Lower lobe of right lung (tissue), 2 donors: ENCODE measurements at regions not wholly inside any gene's neighbourhood (a gene's known extent, or its start where the extent isn't known, plus 50 kb on each side); places are given as distances from the start of the nearest gene placed in this dataset.
"Not testable (repeated sequence)": the region's sequence is repeated elsewhere in the genome, so short reads cannot be mapped to it uniquely, and the experiment has no call there.

Source experiments
- ATAC-seq, 2 donors: fragments of 200-7000 bp; cut with Tn5 transposase; one replicate each; pipeline ENCODE4 v1.9.1; 2020 to 2022; ENCODE audit warnings: mild to moderate bottlenecking in 2 of 2, moderate library complexity in 2 of 2
- DNase-seq: peaks from one replicate; pipeline ENCODE4 v3.0.0-alpha.2; 2020
- H3K27ac ChIP-seq: fragments of 200-600 bp; one replicate; pipeline ENCODE4 v1.8.0; 2022
- H3K27me3 ChIP-seq: fragments of 200-600 bp; one replicate; pipeline ENCODE4 v1.8.0; 2022; ENCODE audit warnings: low read depth
- H3K36me3 ChIP-seq: fragments of 200-600 bp; one replicate; pipeline ENCODE4 v1.8.0; 2022; ENCODE audit warnings: mild to moderate bottlenecking
- H3K4me1 ChIP-seq: fragments of 200-600 bp; one replicate; pipeline ENCODE4 v1.8.0; 2022
- H3K4me3 ChIP-seq: fragments of 200-600 bp; one replicate; pipeline ENCODE4 v1.8.0; 2022; ENCODE audit warnings: mild to moderate bottlenecking
- H3K9me3 ChIP-seq: fragments of 200-600 bp; one replicate; pipeline ENCODE4 v1.8.0; 2022
- intact Hi-C: fragments of 100-400 bp; cut with DNase I; formaldehyde crosslinking; loops from one replicate; pipeline ENCODE4 v1.11.0; 2022
- TF ChIP-seq, protein P1 (sequence below): fragments of 200-600 bp; IDR thresholded peaks from one replicate; pipeline ENCODE4 v1.8.0; 2022; ENCODE audit warnings: antibody characterized with exemption, mild to moderate bottlenecking
- donor health status: DM: no; HTN: yes; CAD: no; lungs with severe emphysema.

DNA sequence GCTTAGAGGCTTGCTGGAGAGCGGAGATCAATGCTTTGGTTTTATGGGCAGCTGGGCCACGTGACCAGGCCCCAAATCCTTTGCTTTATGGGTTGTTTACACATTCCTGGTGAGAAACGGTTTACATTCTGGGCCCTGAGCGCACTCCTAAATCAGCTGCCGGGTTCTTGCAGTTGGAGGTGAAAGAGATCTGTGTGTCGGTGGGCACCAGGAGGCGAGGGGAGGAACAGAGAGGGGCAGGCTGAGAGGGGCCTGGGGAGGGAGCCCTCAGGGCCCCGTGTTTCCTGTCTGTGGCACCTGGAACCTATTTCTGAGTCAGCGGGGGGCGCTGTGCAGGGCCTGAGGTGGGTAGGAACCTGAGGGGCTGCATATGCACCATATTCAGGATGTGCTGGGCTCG lies 63.5 kb upstream of the HAND1 start:
- ATAC-seq (peak in 1 of 2 donors; percentile 34), DNase-seq (no peak)
- no peaks in the 10 kb centered on the region for H3K27me3 ChIP-seq
- H3K36me3 ChIP-seq: no peaks in the 10 kb centered on the region
- no peak overlapping the region for H3K27ac ChIP-seq
- intact Hi-C loops: no loop called here
- H3K9me3 ChIP-seq: no peaks in the 10 kb centered on the region
- TF ChIP-seq, protein P1, sequence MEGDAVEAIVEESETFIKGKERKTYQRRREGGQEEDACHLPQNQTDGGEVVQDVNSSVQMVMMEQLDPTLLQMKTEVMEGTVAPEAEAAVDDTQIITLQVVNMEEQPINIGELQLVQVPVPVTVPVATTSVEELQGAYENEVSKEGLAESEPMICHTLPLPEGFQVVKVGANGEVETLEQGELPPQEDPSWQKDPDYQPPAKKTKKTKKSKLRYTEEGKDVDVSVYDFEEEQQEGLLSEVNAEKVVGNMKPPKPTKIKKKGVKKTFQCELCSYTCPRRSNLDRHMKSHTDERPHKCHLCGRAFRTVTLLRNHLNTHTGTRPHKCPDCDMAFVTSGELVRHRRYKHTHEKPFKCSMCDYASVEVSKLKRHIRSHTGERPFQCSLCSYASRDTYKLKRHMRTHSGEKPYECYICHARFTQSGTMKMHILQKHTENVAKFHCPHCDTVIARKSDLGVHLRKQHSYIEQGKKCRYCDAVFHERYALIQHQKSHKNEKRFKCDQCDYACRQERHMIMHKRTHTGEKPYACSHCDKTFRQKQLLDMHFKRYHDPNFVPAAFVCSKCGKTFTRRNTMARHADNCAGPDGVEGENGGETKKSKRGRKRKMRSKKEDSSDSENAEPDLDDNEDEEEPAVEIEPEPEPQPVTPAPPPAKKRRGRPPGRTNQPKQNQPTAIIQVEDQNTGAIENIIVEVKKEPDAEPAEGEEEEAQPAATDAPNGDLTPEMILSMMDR: peak; percentile 13
- no peaks in the 10 kb centered on the region for H3K4me1 ChIP-seq
- H3K4me3 ChIP-seq: no peak overlapping the region

- TF ChIP-seq, protein P1: no peak
- no peaks in the 10 kb centered on the region for H3K27me3 ChIP-seq
Observed at GRCh38 chr5:154540600-154540999, 62.6 kb upstream of the HAND1 start.

DNA sequence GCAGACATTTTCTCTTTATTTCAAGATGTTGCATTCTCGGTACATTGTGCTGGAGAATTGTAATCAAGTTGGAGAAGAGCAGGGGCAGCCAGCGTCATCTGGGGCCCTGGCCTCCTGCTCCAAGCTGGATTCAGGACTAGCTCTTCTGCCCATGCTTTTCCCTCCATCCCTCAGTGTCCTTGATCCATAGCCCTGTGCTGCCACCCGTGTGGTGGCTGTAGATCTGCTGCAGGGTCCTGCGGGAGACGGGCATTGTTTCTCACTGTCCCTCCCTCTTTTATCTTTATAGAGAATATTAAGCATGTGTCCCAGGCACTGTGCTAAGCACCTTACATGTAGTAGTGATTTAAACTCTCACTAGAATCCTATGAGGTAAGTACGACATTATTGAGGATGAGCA lies 60.5 kb upstream of the HAND1 start:
- Histone ChIP-seq H3K27ac (no peak overlapping the region), H3K4me3 (no peak overlapping the region), H3K4me1 (no peaks in the 10 kb centered on the region), H3K27me3 (no peaks in the 10 kb centered on the region), H3K36me3 (no peaks in the 10 kb centered on the region), H3K9me3 (no peaks in the 10 kb centered on the region)
- no peak for ATAC-seq
- intact Hi-C loops: no loop called here
- no peak for DNase-seq
- TF ChIP-seq, protein P1: no peak

More at GRCh38 chr5:154540600-154540999, 62.6 kb upstream of the HAND1 start:
- intact Hi-C loops: no loop called here
- Histone ChIP-seq H3K9me3 (no peaks in the 10 kb centered on the region), H3K4me3 (no peak overlapping the region), H3K27ac (no peak overlapping the region), H3K36me3 (no peaks in the 10 kb centered on the region), H3K4me1 (no peaks in the 10 kb centered on the region)
- DNase-seq (no peak), ATAC-seq (no peak)

DNA sequence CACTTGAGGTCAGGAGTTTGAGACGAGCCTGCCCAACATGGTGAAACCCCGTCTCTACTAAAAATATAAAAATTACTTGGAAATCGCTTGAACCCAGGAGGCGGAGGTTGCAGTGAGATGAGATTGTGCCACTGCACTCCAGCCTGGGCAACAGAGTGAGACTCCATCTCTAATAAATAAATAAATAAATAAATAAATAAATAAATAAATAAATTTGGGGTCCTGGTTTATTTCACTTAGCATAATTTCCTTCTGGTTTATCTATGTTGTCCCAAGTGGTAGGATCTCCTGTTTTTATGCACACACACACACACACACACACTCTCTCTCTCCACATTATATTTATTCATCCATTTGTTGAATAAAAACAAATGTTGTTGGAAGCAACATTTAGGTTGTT lies 58.4 kb upstream of the HAND1 start:
- H3K4me1 ChIP-seq, H3K27me3 ChIP-seq, DNase-seq, ATAC-seq, H3K9me3 ChIP-seq, H3K27ac ChIP-seq, intact Hi-C loops, H3K36me3 ChIP-seq, H3K4me3 ChIP-seq: not testable (repeated sequence)

GRCh38 chr5:154535535-154535934 lies 57.5 kb upstream of the HAND1 start:
- ATAC-seq (peak; percentile 51 to 83), DNase-seq (no peak)
- Histone ChIP-seq H3K27me3 (no peaks in the 10 kb centered on the region), H3K36me3 (no peaks in the 10 kb centered on the region), H3K27ac (no peak overlapping the region), H3K9me3 (no peaks in the 10 kb centered on the region), H3K4me3 (no peak overlapping the region), H3K4me1 (no peaks in the 10 kb centered on the region)
- intact Hi-C loops: no loop called here
- TF ChIP-seq, protein P1: no peak

DNA sequence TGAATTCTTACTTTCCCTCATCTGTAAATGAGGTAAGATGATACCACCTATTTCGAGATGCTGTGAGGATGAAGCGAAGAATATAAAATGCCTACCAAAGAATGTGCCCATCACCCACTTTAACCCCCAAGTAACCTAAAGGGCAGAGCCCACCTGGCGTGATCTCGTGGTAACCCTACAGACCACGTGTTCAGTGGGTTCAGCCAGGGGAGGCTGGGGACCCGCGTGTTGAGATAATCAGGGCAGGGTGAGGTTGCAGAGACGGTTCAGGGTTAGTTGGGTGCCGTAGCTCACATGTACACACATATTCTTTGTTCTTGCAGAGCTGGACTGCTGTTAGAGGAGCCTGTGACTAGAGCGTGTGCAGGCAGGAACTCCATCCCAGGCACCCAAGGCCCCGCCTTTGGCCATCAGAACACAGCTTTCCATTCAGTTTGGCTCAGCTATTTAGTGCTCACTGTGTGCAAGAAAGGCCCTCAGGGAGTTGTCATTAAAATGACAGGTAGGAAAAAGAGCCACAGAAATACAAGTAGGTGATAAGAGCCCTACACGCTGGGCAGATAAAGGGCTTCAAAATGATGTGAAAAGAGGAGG lies 56.5 kb upstream of the HAND1 start:
- ATAC-seq: no peak
- intact Hi-C loops: no loop called here
- Histone ChIP-seq H3K9me3 (no peaks in the 10 kb centered on the region), H3K27ac (no peak overlapping the region), H3K27me3 (no peaks in the 10 kb centered on the region), H3K4me3 (no peak overlapping the region), H3K36me3 (no peaks in the 10 kb centered on the region), H3K4me1 (no peaks in the 10 kb centered on the region)
- no peak for DNase-seq
- TF ChIP-seq, protein P1: no peak
